NOMO-1 (cell line): ENCODE measurements at regions not wholly inside any gene's neighbourhood (a gene's known extent, or its start where the extent isn't known, plus 50 kb on each side); places are given as distances from the start of the nearest gene placed in this dataset.
"Not testable (repeated sequence)": the region's sequence is repeated elsewhere in the genome, so short reads cannot be mapped to it uniquely, and the experiment has no call there.

Experiments
- DNase-seq, 2 experiments: peaks; one replicate each; lab custom pipeline; 2025; ENCODE audit not compliant: unreplicated experiment in 2 of 2; lab: John Stamatoyannopoulos, UW

DNA sequence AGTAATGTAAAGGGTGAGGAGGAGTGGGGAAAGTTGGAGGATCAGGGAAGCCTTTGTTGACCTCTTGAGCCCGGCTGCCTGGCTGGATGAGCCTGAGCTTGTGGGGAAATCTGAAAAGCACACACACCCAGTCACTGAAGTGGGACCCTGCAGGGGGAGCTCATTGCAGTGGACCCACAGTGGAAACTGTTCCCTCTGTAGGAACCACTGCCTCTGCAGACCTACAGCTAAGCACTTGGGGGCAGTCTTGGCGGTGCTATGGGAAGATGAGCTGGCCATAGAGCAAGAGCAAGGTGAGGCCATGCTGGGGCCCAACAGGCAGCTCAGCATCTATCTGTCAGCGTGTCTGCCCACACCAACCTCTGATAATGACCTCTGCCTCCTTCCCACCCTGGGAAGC lies 294.8 kb downstream of the TSHZ3 start:
- DNase-seq = peak in 1 of 2 experiments; percentile 42

DNA sequence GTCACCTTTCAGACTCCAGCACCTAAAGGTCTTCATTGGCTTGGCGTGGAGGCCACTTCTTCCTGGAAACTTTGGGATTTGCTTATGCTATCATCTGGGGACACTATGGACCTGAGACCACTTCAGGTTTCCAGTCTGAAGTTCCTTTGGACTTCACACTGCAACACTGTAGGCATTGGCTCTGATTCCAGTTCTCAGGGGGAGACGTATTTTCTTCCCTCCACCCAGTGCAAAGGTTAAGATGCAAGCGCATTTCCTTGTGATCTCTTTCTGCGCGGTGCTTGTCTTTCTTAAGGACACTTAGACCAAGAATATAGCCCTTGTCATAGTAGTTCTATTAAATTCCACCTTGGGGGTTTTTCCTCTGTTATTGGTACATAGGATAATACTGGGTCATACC lies 299.8 kb downstream of the TSHZ3 start:
- DNase-seq = no peak

DNA sequence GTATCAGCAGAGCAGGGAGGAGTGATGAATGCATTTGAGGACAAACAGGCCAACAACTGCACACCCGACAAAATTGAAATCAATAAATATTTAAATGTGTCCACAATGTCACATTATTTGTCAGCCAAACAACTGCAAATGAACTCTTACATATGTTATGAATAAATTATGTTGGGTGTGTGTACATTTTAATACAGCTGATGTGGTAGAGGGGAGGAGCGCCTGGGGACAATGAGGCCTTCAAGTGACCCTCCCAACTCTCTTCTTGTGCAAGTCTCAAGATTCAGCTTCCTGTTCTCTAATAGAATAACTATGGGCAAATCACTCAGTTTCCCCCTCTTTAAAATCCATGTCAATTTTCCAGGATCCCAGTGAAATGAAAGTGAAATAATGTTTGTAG lies 303.2 kb downstream of the TSHZ3 start:
- no peak for DNase-seq

DNA sequence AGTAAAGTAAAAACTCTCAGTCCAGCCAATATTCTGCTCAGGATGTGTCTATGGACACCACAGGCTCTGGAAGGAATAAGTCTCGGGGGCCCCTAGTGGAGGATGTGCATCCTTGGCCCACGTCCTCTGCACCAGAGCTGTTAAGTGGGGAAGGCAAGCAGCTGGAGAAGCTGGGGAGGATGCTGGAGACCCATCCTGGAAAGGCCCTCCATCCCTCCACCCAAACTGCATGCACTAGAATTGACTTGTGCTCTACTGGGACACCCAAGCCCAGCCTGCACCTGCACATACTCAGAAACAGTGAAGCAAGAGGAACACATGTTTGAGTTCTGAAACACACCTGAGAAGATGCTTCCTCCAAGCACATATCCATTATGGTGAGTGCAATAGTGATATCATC lies 307.8 kb downstream of the TSHZ3 start:
- no peak for DNase-seq

DNA sequence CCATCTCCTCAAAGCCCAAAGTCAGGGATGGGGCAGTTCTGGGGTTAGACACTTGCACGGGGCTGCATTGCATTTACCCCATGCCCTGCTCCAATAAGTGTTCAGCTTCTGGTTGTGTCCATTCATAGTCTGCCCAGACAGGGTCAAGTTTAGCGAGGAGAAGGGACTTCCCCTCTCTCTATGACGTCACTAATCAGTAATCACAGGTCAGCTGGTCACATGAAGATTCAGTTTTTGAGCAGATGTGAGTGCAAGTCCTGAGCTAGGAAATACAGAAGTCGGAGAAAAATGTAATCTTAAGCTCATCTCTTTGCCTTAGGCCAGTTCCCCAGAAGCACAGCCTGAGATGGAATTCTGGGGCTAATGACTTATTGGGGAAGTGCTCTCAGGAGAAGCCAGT lies 310.1 kb downstream of the TSHZ3 start:
- DNase-seq = no peak

DNA sequence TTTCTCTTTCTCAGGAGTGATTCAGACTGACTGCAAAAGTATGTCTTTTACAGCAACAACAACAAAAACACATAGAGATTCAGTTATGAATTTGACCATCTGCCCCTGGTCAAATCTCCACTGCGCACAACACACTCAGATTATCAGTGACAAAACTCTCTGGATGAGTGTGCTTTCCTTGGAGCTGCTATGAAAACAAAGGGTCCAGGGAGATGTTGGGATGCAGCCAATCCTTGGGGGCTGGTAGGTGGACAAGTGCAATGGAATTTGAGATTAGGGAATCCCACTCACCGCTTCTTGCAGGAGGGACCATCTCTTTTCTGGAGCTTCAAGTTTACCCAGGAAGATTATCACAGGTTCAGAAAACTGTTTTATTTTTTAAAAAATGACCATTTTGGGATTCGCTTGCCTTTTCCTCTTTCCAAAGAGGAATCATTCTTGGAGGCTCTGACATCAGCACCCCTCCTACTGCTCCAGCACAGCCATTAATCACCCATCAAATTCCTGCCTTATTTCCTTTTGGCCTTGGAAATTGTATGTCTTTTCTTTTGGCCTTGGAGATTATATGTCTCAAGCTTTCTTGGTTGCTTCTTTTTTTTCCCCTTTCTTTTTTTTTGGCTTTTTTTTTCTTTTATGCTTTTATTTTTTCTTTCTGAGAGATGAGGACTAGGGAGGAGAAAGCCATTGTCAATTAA lies 311.8 kb downstream of the TSHZ3 start:
- DNase-seq = no peak

DNA sequence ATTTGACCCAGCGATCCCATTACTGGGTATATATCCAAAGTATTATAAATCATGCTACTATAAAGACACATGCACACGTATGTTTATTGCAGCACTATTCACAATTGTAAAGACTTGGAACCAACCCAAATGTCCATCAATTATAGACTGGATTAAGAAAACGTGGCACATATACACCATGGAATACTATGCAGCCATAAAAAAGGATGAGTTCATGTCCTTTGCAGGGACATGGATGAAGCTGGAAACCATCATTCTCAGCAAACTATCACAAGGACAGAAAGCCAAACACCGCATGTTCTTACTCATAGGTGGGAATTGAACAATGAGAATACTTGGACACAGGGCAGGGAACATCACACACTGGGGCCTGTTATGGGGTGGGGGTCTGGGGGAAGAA lies 317.8 kb downstream of the TSHZ3 start:
- not testable (repeated sequence) for DNase-seq

DNA sequence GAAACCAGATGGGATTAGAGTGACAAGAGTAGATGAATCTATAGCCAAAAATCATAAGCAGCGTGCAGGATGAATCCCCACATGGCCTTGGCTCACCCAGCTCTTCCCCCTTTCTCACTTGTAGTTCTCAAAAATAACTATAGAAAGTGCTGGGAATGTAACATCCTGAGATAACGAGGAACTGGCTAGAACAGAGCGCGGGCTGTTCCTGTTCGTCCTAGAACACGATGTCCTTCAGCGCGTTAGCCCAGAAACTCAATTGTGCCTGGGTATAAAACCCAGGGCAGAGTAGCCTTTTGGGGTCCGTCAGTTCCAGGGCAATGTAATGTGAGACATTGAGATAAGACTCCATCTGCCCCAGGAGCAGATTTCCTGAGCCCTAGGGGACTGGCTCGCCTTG lies 326.2 kb downstream of the TSHZ3 start:
- no peak for DNase-seq

DNA sequence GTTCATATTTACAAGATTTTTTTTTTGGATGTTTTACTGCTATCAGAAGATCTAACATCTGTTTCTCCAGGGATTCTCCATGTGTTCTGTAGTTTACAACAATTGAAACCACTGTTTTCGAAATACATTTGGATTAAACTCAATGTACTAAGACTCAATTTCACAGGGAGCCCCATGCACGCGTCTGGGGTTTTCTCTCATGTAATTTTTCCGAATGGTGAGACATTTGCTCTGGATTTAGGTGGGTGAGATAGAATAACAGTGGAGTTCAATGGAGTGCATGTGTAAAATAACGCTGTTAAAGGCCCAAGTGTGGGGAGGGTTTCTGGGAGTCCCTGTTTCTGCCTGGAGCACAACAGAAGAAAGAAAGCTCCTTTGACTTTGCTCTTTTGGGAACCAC lies 330.3 kb downstream of the TSHZ3 start:
- no peak for DNase-seq

DNA sequence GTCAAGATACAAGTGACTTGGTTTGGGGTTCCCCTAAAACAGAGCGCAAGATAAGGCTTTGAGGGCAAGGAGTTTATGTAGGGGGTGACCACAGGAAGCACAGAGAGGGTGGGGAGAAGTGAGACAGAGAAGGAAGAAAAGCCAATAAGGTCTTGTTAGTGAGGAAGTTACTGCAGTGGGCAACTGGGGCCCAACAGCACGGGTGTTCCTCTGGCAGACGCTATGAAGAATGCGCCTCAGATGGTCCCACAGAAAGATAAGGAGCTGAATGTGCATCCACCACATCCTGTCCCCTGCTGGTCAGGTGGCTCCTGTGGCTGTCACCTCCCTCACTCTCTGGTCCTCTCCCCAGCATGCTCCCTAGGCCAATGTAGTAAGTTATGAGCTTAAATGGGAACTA lies 333.5 kb downstream of the TSHZ3 start:
- DNase-seq = no peak

DNA sequence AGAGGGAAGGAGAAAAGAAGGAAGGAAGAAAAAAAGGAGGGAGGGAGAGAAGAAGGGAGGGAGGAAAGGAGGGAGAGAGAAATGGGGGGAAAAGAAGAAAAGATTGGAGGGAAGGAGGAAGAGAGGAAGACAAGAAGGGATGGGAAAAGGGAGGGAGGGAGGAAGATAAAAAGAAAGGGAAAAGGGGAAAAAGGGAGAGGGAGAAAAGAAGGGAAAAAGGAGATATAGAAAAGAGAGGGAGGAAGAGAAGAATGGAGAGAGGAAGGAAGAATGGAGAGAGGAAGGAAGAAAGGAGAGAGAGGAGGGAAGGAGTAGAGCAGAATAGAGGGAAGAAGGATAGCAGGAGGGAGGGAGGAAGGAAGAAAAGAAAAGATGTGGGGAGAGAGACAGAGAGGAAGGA lies 334.6 kb downstream of the TSHZ3 start:
- DNase-seq = no peak

DNA sequence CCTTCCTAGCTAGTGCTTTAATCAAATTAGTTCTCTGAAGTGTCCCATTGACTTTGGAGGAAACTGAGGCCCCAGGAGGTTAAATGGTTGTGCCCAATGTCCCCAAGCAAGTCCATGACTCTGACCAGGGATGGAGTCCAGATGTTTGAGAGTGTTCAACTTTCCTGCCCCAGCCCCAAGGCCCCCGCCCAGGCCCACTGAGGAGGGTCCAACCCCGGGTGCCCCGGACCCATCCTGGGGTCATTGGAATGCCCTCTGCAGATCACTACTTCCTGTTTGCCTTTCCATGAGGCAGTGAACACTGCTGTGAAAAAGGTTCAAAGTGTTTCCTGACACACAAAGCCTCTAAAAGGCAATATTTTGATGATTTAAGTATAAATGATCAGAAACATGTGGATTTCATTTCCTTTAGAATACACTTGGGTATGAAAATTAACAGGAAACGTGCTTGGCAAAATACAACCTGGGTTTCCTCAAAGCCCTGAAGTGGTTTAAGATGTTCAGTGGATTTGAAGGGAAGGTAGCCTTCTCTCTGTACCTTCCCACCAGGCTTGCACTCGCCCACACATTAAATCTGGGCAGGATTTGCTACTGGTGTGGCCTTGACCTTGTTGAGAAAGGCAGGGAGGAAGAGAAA lies 335.7 kb downstream of the TSHZ3 start:
- DNase-seq = no peak

DNA sequence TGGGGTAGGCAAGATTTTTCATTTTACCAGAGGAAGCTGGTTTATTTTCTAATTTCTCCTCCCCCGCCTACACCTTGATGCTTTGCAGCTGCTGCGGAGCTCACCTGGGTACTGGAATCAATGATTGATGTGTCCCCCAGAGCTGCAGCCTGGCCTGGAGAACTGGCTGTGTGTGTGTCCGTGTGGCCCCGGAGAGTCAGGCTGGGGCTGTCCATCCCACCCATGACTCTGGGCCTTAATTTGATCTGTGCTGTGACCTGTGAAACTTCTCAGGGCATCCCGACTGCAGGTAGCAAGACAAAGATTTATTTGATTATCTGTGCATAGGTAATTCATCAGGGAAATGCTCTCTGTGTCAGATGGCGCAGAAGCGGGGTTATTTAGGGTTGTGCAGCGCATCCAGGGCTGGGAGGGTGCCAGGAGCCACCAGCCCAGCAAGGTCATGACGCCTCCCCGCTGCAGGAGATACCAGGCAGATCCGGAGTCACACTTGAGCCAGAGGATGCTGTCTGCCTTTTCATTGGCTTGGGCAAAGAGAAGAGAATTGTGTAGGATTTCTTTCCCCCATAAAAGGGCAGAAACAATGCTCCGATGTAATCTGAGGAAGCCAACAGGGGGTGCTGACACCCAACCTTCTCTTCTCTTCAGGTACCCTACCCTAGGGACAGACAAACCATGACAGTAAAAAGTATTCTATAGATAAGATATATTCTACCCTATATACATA lies 346.6 kb downstream of the TSHZ3 start:
- no peak for DNase-seq

DNA sequence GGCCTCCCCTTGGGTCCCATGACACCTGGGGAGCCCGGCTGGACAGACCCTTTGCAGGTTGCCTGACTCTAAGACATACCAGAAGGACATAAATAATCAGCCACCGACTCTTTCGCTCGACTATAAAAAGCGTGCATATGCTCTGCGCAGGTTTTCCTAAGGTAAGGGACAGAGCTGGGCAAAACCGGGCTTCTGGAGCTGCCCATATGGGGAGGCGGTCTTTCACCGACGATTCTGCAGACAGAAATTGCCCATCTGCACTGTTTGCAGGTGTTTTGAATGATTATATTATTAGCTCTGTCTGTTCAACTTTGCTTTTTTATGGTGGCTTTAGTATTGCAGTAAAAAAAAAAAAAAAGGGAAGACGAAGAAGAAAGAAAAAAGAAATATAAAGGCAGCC lies 347.2 kb downstream of the TSHZ3 start:
- no peak for DNase-seq

DNA sequence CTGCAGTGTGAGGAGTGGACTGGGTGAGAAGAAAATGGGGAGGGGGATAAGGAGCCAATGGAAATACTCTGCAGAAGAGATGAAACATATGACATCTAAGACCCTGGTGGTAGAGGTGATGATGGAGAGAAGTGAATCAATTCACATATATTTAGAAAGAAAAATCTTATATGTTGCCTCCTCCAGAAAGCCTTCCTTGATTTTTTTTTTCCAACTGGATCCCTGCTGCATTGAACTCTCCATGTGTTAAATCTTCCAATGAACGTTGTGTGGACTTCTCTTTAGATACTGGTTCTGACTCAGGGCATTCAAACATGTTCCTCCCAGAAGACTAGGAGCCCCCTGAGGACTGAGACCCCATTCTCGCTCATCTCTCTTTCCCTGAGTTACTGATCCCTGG lies 348.3 kb downstream of the TSHZ3 start:
- no peak for DNase-seq

DNA sequence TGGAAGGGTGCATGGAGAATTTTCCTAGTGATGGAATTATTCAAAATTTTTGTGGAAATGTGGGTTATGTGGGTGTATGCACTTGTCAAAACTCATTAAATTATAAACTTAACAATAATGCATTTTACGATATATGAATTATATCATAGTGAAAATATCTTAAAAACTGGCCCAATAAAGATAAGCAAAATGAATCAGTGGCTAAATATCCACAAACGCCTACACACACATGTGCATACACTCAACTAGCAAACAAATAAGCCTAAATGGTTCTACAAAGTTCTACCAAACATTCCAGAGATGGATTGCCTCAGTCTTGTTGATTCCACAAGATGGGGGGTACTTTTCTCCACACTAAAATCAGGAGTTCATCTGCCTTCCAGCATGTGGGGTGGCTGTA lies 349.5 kb downstream of the TSHZ3 start:
- no peak for DNase-seq

DNA sequence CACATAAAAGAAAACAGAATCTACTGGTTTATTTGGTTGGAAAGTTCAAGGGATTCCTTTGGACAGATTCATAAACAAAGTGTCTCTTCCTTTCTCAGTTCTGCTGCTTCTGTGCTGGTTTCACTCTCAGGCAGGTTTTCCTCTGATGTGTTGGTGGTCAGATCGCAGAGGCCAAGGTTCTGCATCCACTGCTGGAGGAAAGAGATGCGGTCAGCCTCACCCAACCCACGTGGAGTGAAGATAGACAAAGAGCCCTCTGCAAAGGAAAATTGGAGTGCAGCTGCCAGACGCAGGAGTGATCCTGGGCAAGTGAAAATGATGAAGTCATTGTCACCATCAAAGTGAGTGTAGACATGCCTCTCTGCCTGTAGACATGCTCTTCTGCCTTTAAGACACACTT lies 352.0 kb downstream of the TSHZ3 start:
- DNase-seq = no peak

DNA sequence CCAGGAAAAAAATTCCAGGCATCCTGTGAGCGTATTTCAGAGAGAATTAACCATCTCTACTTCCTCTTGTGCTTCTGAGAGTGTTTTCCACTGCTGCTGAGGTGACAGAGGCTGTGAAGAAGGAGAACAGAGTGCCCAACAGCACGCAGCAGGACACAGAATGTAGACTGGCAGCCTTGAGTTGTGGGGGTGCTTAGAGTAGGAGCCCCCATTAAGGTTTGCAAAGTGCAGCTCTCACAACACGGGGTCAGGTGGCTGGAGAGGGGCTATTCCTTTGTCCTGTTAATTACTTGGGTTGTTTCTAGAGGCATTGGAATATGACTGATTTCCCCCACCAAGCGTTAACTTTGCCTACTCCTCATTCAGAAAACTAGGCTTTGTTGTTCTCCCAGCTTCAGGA lies 370.6 kb downstream of the TSHZ3 start:
- DNase-seq = no peak

DNA sequence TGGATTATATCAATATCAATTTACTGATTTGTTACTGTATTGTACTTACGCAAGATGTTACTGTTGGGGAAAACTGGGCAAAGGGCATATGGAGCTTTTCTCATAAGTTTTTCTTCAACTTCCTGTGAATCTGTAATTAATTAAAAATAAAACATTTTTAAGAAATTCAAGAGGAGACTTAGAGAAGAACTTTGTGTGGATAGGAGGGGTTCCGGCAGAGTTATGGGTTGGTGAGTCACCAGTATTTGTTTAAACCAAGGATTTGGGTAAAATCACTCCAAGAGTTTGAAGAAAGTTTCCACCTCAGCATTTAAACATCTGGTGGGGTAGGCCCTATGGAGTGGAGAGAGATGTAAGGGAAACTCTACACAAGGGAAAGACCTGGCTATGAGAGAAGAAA lies 379.6 kb downstream of the TSHZ3 start:
- DNase-seq = no peak

DNA sequence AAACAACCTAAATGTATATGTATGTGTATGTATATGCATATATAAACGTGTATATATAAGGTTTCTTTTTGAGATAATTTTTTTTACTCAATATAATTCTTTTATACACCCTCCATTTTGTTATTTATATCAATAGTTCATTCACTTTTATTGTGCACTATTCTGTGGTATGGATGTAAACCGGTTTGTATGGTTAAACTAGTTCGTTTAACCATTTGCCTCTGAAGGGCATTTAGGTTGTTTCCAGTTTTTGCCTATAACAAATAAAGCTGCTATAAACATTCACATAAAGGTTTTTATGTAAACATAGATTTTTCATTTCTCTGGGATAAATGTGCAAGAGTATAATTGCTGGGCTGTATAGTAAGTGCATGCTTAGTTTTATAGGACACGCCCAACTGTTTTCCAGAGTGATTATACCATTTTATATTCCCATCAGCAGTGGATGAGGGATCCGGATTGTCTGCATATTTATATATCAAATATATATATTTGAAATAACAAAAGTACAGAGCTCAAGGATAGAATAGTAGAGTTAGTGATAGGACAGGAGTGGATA lies 380.3 kb downstream of the TSHZ3 start:
- DNase-seq = no peak

DNA sequence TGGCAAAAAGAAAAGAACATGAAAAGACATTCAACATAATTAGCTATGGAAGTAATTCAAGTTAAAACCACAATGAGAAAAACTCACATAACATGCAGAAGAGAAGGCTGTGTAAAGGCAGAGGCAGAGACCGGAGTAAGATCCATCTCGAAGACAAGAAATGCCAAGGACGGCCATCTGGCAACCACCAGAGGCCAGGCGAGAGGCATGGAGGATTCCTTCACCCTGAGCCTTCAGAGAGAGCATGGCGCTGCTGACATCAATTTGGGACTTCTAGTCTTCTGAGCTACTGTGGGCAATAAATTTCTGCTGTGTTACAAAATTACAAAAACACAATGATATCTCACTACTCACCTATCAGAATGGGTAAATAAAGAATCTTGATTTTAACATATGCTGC lies 381.0 kb downstream of the TSHZ3 start:
- no peak for DNase-seq

DNA sequence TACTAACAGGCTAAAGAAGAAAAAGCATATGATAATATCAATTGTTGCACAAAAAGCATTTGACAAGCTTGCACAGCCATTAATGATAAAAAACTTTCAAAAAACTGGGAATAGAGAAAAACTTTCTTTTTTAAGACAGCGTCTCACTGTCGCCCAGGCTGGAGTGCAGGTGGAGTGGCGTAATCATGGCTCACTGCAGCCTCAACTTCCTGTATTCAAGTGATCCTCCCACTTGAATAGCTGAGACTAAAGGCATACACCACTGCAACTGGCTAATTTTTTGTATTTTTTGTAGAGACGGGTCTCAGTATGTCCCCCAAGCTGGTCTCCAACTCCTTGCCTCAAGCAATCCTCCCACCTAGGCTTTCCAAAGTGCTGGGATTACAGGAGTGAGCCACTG lies 382.8 kb downstream of the TSHZ3 start:
- no peak for DNase-seq
